Caco-2 (cell line): ENCODE measurements at regions not wholly inside any gene's neighbourhood (a gene's known extent, or its start where the extent isn't known, plus 50 kb on each side); places are given as distances from the start of the nearest gene placed in this dataset.
"Not testable (repeated sequence)": the region's sequence is repeated elsewhere in the genome, so short reads cannot be mapped to it uniquely, and the experiment has no call there.

Experiments used
- BruUV-seq: library from RNA; stranded (reverse); fragments of 400-500 nt; replicated peaks from 2 replicates; lab custom pipeline; 2021; lab: Mats Ljungman, UMichigan
- CTCF ChIA-PET: fragments of 300-600 bp; sonication (Branson Sonifier 250); formaldehyde crosslinking; loops from one replicate; lab custom pipeline; 2022; ENCODE audit warnings: antibody characterized with exemption; lab: Charles Lee
- POLR2A ChIA-PET: fragments of 300-600 bp; sonication (Branson Sonifier 250); formaldehyde crosslinking; loops from one replicate; lab custom pipeline; 2022; ENCODE audit warnings: antibody characterized with exemption; lab: Charles Lee
- DNase-seq, 2 experiments: peaks; one replicate each; pipeline versions ENCODE4 v3.0.0 to v3.0.0-alpha.2; 2020 to 2022
- H3K27me3 ChIP-seq: replicated peaks from 2 replicates; pipeline ENCODE4 v1.6.0; 2011; ENCODE audit warnings: low read length; ENCODE audit not compliant: control insufficient read depth, insufficient read depth
- H3K36me3 ChIP-seq: 2 replicates; pipeline ENCODE4 v1.5.1; 2011; ENCODE audit warnings: low read length; ENCODE audit not compliant: control insufficient read depth, insufficient read depth
- H3K4me1 ChIP-seq: fragments of 250-450 bp; sonication (Bioruptor Pico); 2 replicates; pipeline ENCODE4 v1.5.1; 2020; ENCODE audit warnings: mild to moderate bottlenecking
- H3K4me3 ChIP-seq: 2 replicates; pipeline ENCODE4 v1.5.1; 2011; ENCODE audit warnings: low read depth, mild to moderate bottlenecking, control low read depth, low read length
- H3K9me3 ChIP-seq: fragments of 250-450 bp; sonication (Bioruptor Pico); 2 replicates; pipeline ENCODE4 v1.5.1; 2020; ENCODE audit warnings: mild to moderate bottlenecking, moderate library complexity
- H3K27ac Mint-ChIP-seq: one replicate; pipeline ENCODE4 v1.8.0; 2022; ENCODE audit warnings: mixed read lengths; ENCODE audit not compliant: unreplicated experiment
- H3K27me3 Mint-ChIP-seq: one replicate; pipeline ENCODE4 v1.8.0; 2022; ENCODE audit warnings: mixed read lengths; ENCODE audit not compliant: insufficient read depth, unreplicated experiment
- H3K36me3 Mint-ChIP-seq: one replicate; pipeline ENCODE4 v1.8.0; 2022; ENCODE audit warnings: mild to moderate bottlenecking, mixed read lengths; ENCODE audit not compliant: insufficient read depth, unreplicated experiment
- H3K4me1 Mint-ChIP-seq: one replicate; pipeline ENCODE4 v1.8.0; 2022; ENCODE audit warnings: low read depth, mixed read lengths; ENCODE audit not compliant: unreplicated experiment
- H3K4me3 Mint-ChIP-seq: one replicate; pipeline ENCODE4 v1.8.0; 2022; ENCODE audit warnings: mild to moderate bottlenecking, moderate library complexity, mixed read lengths; ENCODE audit not compliant: unreplicated experiment
- H3K9me3 Mint-ChIP-seq: one replicate; pipeline ENCODE4 v1.8.0; 2022; ENCODE audit warnings: mixed read lengths; ENCODE audit not compliant: unreplicated experiment
- intact Hi-C: fragments of 100-400 bp; cut with micrococcal nuclease; formaldehyde crosslinking; loops from one replicate; pipeline ENCODE4 v1.10.0; 2022; ENCODE audit not compliant: unreplicated experiment
- TF ChIP-seq, protein P1 (sequence below), 2 experiments: fragments of 200-600 bp in 1 of 2; IDR thresholded peaks; 1 replicate in 1 of 2; 2 replicates in 1 of 2; pipeline versions ENCODE4 v1.5.1 to v1.8.0; 2011 to 2022; ENCODE audit warnings: antibody characterized with exemption in 1 of 2, control low read depth in 1 of 2, inconsistent platforms in 1 of 2, low read depth in 1 of 2, low read length in 1 of 2, mild to moderate bottlenecking in 1 of 2, moderate library complexity in 1 of 2; ENCODE audit not compliant: insufficient read depth in 1 of 2, severe bottlenecking in 1 of 2, unreplicated experiment in 1 of 2

DNA sequence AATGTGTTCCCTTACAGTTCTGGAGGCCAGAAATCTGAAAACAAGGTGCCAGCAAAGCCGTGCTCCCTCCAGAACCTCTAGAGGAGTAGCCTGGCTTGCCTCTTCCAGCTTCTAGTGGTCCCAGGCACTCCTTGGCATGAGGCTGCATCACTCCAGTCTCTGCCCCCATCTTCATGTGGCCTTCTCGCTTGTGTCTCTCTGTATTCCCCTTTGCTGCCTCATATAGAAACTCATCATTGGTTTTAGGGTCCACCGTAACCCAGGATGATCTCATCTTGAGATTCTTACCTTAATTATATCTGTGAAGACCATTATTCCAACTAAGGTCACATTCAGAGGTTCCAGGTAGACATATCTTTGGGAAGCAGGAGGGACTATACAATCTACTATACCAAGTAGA, 182.4 kb downstream of the SKIDA1 start:
- DNase-seq = no peak
- no peaks in the 10 kb centered on the region for H3K36me3 ChIP-seq
- Mint-ChIP-seq H3K9me3 (peaks cover 4% of the 10 kb centered on the region), H3K4me3 (no peak overlapping the region), H3K4me1 (peaks cover 18% of the 10 kb centered on the region), H3K27ac (no peak overlapping the region), H3K27me3 (no peaks in the 10 kb centered on the region), H3K36me3 (no peaks in the 10 kb centered on the region)
- intact Hi-C loops = no loop called here
- TF ChIP-seq, protein P1, sequence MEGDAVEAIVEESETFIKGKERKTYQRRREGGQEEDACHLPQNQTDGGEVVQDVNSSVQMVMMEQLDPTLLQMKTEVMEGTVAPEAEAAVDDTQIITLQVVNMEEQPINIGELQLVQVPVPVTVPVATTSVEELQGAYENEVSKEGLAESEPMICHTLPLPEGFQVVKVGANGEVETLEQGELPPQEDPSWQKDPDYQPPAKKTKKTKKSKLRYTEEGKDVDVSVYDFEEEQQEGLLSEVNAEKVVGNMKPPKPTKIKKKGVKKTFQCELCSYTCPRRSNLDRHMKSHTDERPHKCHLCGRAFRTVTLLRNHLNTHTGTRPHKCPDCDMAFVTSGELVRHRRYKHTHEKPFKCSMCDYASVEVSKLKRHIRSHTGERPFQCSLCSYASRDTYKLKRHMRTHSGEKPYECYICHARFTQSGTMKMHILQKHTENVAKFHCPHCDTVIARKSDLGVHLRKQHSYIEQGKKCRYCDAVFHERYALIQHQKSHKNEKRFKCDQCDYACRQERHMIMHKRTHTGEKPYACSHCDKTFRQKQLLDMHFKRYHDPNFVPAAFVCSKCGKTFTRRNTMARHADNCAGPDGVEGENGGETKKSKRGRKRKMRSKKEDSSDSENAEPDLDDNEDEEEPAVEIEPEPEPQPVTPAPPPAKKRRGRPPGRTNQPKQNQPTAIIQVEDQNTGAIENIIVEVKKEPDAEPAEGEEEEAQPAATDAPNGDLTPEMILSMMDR (IDR thresholded peaks at IDR 0.05; ENCODE audit: insufficient read depth in 1 of 2, low read depth in 1 of 2, low read length in 1 of 2, severe bottlenecking in 1 of 2, unreplicated experiment in 1 of 2) = no peak
- no peaks in the 10 kb centered on the region for H3K9me3 ChIP-seq
- CTCF ChIA-PET = interaction anchor here (0.5 kb wide), 1 partner anchor 616 kb away, joined by 6 read pairs; no protein-coding TSS in a partner anchor
- H3K27me3 ChIP-seq = no peaks in the 10 kb centered on the region
- H3K4me3 ChIP-seq = no peak overlapping the region
- BruUV-seq = no TSS peak
- H3K4me1 ChIP-seq = peaks cover 11% of the 10 kb centered on the region; the same call in 1 of the 2 replicates
- POLR2A ChIA-PET = no interaction called here

DNA sequence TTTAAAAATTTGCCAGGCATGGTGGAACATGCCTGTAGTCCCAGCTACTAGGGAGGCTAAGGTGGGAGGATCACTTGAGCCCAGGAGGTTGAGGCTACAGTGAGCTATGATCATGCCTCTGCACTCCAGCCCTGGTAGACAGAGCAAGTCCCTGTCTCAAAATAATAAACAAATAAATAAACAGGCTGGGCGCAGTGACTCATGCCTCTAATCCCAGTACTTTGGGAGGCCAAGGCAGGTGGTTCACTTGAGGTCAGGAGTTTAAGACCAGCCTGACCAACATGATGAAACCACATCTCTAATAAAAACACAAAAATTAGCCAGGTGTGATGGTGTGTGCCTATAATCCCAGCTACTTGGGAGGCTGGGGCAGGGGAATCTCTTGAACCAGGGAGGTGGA, 183.0 kb downstream of the SKIDA1 start:
- H3K9me3 Mint-ChIP-seq, H3K27ac Mint-ChIP-seq, H3K4me3 Mint-ChIP-seq, POLR2A ChIA-PET, H3K9me3 ChIP-seq, H3K36me3 Mint-ChIP-seq, H3K27me3 ChIP-seq, H3K27me3 Mint-ChIP-seq, H3K4me3 ChIP-seq, DNase-seq, H3K36me3 ChIP-seq, intact Hi-C loops, BruUV-seq: not testable (repeated sequence)
- H3K4me1 Mint-ChIP-seq = peaks cover 24% of the 10 kb centered on the region
- H3K4me1 ChIP-seq = peaks cover 16% of the 10 kb centered on the region
- CTCF ChIA-PET = interaction anchor here (0.7 kb wide), 1 partner anchor 1772 kb away, joined by 3 read pairs; no protein-coding TSS in a partner anchor

DNA sequence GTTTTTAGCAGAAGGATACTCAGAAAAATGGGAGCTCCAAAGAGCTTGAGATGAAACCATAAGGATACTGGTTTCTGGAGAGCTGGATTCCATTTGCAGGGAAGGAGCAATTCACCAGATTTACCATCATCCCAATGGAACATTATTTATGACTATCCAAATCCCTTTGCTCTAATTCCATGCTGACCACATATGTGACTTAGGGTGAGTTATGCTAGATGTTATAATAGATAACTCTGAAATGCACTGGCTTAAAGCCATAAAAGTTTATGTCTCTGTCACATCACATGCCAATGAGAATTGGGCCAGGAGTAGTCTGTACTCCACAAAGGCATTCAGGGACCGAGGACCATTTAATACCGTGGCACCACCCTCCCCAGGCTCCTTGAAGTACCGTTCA, 185.2 kb downstream of the SKIDA1 start:
- CTCF ChIA-PET = no interaction called here
- TF ChIP-seq, protein P1 (IDR thresholded peaks at IDR 0.05; ENCODE audit: insufficient read depth in 1 of 2, low read depth in 1 of 2, low read length in 1 of 2, severe bottlenecking in 1 of 2, unreplicated experiment in 1 of 2) = no peak
- no peaks in the 10 kb centered on the region for H3K27me3 Mint-ChIP-seq
- peaks cover 38% of the 10 kb centered on the region for H3K4me1 Mint-ChIP-seq
- H3K9me3 ChIP-seq = no peaks in the 10 kb centered on the region
- no TSS peak for BruUV-seq
- intact Hi-C loops = no loop called here
- POLR2A ChIA-PET = no interaction called here
- no peaks in the 10 kb centered on the region for H3K36me3 ChIP-seq
- no peak overlapping the region for H3K4me3 Mint-ChIP-seq
- peaks cover 31% of the 10 kb centered on the region for H3K4me1 ChIP-seq
- no peaks in the 10 kb centered on the region for H3K27me3 ChIP-seq
- DNase-seq = no peak
- H3K9me3 Mint-ChIP-seq = peaks cover 12% of the 10 kb centered on the region
- no peak overlapping the region for H3K4me3 ChIP-seq
- no peak overlapping the region for H3K27ac Mint-ChIP-seq
- H3K36me3 Mint-ChIP-seq = no peaks in the 10 kb centered on the region
